GM19467 (cell line): ENCODE measurements at regions not wholly inside any gene's neighbourhood (a gene's known extent, or its start where the extent isn't known, plus 50 kb on each side); places are given as distances from the start of the nearest gene placed in this dataset.

ENCODE experiments used
- ATAC-seq: cut with Tn5 transposase; IDR thresholded peaks from one replicate; pipeline ENCODE4 v1.9.1; 2021; ENCODE audit warnings: mild to moderate bottlenecking, moderate library complexity; ENCODE audit not compliant: unreplicated experiment

DNA sequence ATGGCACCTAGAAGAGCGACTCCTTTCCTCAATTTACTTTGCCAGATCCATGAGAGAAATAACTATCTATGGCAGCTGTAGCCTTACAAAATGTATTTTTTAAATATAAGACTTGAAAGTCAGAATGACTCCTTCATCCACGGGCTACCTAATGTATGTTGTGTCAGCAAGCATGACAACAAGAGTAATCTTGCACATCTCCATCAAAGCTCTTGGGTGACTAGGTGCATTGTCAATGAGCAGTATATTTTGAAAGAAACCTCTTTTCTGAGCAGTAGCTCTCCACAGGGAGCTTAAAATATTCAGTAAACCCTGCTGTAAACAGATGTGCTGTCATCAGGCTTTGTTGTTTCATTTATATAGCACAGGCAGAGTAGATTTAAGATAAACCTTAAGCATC is 757.2 kb upstream of the PHF14 start:
- no peak for ATAC-seq

- ATAC-seq, result no peak
Observed at GRCh38 chr7:10221084-10221483, 752.6 kb upstream of the PHF14 start.

DNA sequence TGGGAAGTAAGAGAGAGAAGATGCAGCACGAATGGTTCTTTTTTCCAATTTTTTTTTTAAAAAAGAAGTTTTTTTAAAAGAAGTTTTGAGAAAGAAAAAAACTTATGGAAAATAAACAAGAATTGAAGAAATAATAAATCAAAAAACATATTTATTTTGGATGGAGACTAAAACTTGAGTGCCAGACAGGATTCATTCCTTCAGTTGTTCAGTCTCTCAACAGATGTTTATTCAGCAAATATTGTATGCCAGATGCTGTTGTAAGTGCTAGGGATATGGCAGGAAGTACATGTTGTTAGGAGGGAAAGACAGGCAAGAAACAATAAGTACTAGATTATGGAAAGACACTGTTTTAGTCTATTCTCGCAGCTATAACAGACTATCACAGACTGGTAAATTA is 750.7 kb upstream of the PHF14 start:
- ATAC-seq, result no peak

DNA sequence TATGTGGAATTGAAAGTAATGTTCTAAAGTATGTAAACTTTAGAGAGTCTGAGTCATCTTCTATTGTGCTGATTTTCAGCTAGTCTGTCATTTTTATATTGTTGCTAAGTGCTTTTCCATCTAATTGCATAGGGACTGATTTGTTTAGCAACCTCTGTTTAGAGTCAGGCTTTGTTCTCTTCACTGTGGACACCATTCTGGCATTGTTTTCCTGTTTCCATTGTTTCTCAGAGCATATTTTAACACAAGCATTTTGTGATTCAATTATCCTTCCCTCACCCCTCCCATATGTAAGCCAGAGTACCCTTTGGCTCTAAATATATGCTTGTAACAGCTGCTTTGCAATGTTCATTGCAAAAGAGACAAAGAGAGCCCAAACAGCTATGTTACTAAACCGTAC is 748.4 kb upstream of the PHF14 start:
- ATAC-seq, result no peak

DNA sequence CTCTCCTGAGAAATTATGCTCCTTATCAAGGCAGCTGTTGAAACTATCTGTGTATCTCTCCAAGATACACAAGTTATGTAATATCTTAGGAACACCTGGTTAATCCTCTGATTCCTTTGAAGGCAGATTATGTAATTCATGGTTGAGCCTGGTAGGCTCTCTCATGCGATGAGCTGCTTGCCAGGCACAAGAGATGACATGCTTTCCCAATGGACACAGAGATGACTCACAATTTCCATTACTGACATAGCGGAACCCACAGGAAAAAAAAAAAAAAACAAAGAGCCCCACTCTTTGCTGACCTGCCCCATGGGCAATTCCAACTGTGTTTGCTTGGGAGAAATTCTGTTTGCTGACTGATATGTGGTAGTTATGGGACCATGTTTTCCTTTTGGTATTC is 736.4 kb upstream of the PHF14 start:
- no peak for ATAC-seq

DNA sequence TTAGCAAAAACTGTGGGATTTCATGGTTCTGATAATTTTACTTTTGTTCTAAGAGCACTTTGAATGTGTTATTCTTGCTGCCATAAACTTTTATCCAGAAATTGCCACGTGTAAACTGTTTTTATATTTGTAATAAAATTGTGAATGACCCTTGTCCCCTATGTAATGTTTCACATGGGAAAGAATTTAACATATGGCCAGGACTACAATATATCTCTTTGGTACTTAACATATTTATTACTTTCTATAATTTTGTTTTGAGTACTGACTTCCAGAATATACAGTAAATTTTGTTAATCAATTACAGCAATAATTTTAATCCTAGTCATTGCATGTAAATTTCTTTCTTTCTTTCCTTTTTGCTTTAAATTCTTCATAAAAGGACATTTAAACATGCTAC is 735.0 kb upstream of the PHF14 start:
- ATAC-seq, result no peak

DNA sequence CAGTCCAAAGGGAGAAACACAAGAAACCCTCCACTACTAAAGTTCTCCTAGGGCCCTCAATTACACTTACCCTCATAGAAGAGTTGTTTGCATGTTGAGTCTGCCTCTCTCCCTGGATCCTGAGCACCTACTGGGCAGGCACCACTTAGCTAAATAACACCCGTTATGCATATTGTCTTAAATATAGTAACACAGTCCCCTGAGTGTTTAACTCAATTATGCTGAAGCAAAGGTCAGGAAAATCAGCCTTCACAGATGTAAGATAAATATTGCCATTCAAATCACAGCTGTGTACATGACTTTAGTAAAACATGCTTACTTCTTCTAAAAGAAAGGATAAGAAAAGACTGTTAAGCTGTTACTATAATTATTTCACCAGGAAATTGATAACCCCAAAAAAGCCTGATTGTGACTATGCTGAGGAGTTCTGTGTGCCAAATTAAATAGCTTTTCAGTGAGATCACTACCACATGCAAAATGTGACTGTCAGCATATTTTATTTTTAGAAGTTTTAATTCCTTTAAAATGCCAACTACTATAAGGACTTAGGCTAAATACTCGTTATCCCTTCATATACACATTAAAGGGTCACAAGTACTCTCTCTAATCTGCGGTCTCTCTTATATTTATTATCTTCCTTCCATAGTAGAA is 733.9 kb upstream of the PHF14 start:
- no peak for ATAC-seq

DNA sequence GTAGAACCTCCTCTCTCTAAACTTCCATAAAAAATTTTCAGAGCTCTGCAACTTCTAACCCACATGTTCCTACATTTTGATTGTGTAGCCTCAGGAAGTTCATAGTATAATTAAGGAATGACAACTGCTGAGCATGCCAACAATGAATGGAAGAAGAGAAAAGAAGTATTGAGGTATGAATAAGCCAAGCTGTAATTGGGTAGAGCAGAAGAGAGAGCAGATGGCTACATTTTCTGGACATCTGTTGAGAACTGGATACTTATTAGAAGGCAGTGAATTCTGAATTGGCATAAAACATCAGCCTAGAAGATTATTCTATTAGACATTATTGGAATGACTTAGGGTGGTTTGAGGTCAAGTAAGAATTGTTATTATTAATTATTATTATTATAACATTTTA is 728.3 kb upstream of the PHF14 start:
- ATAC-seq, result no peak

DNA sequence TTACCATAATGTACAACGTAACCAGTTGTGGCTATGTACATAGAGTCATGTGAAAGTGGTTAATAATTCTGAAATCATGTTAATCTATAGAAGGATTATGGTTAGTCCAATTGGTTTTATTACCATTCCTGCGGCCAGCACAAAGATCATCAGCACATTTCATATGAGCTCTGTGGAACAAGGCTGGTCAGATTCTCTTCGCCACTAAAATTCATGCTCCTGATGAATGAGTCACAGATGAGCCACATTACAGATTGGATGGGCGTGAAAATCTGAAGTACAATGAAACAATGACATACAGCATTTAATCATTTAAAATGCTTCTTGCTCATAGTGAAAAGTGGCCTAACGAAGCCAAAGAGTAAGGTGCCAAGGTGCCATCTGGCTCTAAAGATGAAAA is 716.2 kb upstream of the PHF14 start:
- no peak for ATAC-seq

DNA sequence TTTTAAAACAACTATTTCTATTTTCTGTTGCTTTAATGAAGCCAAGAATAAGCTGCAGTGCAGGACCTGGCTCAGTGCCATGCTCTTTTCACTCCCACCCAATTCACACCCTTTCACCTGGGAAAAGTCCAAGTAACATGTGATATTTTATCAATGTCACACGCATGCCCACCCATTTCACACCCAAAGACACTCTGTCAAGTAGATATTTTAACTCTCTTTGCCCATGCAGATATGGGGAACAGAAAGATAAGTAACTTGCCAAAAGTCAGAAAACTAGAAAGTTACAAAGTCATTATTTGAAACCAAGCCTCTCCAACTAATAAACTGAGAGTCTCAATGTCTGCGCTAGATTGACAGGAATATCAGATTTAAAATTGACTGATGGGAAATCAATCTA is 706.7 kb upstream of the PHF14 start:
- no peak for ATAC-seq

DNA sequence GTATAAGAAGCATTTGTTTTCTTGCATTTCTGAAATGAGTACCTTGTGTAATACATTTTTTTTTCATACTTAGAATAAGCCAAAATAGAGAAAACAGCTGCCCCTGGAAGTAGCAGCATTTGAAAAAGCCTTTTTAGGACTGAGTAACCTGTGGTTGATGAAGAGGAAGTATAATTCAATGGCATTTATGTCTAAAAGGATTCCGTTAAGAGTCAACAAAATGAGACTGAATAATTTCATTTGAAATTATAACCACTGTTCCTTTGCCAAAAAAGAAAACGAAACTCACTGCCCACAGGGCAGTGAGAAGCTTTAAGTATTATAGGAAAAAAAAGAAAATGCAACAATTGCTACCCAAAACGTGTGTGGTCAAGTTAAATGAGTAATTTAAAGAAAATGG is 705.6 kb upstream of the PHF14 start:
- ATAC-seq, result no peak

DNA sequence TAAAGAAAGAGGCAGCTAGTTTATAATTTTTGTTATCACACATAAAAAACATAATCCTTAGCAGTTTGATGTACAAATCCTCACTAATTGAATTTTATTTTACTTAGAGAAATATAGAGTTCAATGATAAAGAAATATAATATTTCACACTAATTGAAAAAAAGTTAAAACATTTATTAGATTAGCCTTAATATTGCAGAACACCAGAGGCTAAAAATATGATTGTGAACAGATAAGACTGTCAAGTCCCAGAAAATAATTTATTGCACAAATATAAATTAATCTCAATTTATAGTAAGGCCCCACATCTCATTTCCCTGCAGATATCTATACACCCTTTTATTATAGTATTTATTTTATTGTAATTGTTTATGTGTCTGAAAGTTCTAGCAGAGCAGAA is 690.8 kb upstream of the PHF14 start:
- no peak for ATAC-seq

- ATAC-seq, result no peak
Observed at GRCh38 chr7:10284001-10284400, 689.7 kb upstream of the PHF14 start.

DNA sequence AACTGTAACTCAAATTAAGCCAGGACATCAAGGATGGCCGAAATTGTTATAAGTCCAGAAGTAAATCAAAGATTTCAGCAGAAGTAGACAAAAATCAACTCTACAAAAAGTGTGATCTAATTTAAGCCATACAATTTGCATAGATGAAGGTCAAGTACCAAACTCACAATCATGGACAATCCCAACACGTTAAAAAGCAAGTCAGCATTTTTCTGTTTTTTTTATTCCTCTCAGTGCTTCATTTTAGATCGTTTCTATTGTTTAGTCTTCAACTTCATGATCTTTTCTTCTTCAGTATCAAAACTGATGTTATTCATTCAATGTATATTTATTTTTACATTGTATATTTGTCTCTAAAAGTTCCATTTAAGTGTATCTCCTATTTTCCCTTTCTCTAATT is 674.3 kb upstream of the PHF14 start:
- ATAC-seq, result no peak

GRCh38 chr7:10300577-10300976 is 673.1 kb upstream of the PHF14 start:
- no peak for ATAC-seq

DNA sequence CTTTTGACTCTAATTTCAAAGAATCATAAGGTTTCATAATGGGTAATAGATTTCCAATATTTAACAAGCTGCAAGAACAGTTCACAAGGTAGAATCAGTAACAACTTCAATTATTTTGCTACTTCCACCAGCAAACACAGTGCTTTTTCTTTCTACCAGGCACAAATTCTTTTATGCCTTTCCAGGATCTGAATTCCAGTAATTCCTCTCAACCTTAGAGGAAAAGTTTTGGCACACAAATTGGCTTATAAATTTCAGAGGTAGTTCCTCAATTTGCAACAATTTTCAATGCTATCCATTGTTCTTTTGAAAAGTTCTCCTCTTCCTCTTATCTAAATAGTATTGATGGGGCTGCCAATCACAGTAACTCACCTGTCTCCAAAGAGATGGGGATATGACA is 665.4 kb upstream of the PHF14 start:
- ATAC-seq, result no peak

DNA sequence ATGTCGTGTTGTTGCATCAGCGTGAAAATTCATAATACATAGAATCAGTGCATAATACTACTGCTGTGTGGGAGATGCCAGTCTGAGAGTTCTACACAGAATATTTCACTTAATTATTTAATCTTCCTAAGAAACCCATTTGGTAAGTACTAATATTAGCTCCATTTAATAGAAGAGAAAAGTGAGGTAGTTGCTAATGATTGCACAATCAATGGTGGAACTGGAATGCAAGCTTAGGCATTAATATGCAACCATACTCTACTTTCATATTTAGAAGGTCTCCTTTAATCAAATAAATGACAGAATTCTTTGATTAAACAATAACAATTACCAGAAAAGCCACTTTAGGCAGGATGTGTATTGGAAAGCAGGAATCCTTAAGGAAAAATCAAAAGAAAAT is 660.7 kb upstream of the PHF14 start:
- ATAC-seq, result no peak

DNA sequence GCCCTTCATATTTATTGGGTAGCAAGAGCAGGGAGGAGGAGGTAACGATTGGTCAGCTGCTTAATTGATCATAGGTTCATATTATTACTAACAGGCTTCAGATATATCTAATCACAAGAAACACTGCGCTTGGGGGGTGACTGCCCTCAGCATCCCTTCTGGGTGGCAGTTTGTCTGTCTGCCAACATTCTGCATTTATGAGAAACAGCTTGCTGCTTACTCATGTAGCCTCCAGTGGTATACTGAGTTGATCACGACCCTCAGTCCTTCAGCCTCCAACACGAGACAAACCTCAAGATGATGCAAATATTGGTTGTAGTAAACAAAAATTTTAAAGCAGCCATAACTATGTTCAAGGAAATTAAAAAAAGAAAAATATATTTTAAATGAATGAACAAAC is 657.8 kb upstream of the PHF14 start:
- ATAC-seq, result no peak

GRCh38 chr7:10316488-10316887 is 657.2 kb upstream of the PHF14 start:
- no peak for ATAC-seq

GRCh38 chr7:10325395-10325794 is 648.3 kb upstream of the PHF14 start:
- ATAC-seq, result no peak

- no peak for ATAC-seq
Observed at GRCh38 chr7:10343108-10343507, 630.6 kb upstream of the PHF14 start.

DNA sequence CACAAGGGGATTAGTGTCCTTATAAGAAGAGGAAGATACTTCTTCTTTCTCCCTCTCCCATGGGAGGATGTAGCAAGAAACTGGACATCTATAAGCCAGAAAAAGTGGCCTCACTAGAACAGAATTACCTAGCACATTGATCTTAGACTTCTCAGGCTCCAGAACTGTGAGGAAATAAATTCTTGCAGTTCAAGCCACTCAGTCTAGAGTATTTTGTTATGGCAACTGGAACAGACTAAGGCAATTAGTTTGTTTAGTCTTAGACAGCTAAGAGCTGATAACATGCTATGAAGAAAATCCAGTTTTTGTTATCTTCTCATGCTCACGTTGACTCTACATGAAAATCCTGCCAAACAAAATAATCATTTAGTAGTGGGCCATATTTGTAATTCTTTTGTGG is 627.6 kb upstream of the PHF14 start:
- ATAC-seq, result no peak

DNA sequence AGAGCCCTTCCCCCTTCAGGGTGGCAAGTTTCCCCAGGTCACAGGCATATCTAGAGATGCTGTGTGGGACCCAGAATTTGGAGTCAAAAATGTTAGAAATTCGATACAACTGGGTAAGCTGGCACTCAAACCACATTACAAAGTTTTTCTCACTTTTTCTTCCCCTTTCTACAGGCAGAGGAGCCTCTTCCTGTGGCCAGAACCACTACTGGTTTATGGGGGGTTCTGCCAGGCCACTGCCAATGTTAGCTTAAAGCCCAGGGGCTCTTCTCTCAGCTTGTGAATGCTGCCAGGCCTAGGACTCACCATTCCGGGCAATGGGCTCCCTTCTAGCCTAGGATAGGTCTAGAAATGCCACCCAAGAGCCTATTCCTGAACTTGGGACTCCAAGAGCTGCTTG is 617.9 kb upstream of the PHF14 start:
- no peak for ATAC-seq

- ATAC-seq, result no peak
Observed at GRCh38 chr7:10360050-10360449, 613.6 kb upstream of the PHF14 start.
